ENCODE measurements at regions not wholly inside any gene's neighbourhood (a gene's known extent, or its start where the extent isn't known, plus 50 kb on each side); places are given as distances from the start of the nearest gene placed in this dataset.

DNA sequence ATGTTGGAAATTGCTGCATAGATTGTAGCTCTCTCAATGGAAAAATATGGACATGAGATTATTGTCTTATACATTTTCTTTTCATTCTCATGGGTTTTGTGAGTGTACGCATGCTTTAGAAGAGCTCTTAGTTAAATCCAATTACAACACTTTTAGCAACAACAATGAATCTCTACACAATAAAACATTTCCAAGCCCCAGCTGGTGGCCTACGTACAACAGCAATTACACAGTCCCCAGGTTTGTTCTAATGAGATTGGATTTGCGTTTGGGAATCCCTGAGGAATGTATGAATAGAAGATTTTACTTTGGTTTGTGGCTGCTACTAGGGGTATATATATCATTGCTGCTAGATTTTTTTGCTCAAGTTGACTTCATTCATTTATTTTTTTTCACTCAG is 98.6 kb downstream of the FHDC1 start:
- peaks cover 0 to 4% (median 2%) of the 10 kb centered on the region in 5 donors for H3K27me3 Mint-ChIP-seq
- peaks cover 0 to 16% (median 9%) of the 10 kb centered on the region in 3 donors for H3K36me3 Mint-ChIP-seq
- H3K4me1 Mint-ChIP-seq: no peaks in the 10 kb centered on the region
- DNase-seq (no peak), ATAC-seq (no peak)
- no peak overlapping the region for H3K4me3 Mint-ChIP-seq
- peaks cover 2 to 16% (median 11%) of the 10 kb centered on the region in 9 donors for H3K9me3 Mint-ChIP-seq
- H3K27ac Mint-ChIP-seq: no peak overlapping the region
- POLR2A ChIA-PET: no interaction called here

- DNase-seq (no peak), ATAC-seq (no peak)
- Mint-ChIP-seq H3K4me1 (no peaks in the 10 kb centered on the region), H3K4me3 (no peak overlapping the region), H3K36me3 (peaks cover 0 to 12% (median 2%) of the 10 kb centered on the region in 3 donors), H3K9me3 (peaks cover 0 to 20% (median 0%) of the 10 kb centered on the region in 9 donors), H3K27me3 (peaks cover 0 to 6% (median 0%) of the 10 kb centered on the region in 5 donors), H3K27ac (no peak overlapping the region)
- POLR2A ChIA-PET: no interaction called here
Observed at GRCh38 chr4:153036931-153037482, 100.9 kb downstream of the FHDC1 start.

DNA sequence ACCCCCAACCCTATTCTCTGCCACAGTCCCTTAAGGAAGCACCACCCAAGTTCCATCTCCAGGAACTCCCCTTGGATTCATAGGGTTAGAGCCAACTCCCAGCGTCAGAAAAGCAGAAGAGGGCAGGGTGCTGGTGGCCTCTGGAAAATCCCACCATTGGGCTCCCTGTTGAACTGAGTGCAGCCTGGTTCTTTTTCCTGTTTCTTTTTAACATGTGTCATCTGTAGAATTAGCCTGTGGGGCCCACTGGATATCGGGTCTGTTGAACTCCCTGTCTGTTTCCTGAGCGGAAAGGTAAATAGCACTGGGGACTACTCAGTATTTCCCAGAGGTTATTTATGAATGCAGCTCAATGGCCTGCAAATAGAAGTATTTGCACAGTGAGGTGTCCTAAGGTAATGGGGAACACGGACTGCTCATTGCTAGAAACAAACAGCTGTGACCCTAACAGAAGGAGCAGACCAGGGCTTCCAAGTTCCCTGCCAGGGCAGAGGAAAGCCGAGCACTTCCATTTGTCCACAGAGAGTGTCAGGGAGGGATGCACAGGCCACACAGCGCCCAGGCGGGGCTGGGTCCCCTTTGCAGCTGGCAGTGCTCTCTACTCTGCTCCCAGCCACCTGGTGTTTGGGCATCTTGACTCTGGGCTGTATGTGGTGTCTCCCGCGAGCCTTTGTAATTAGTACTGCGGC is 102.6 kb downstream of the FHDC1 start:
- H3K27me3 Mint-ChIP-seq: peaks cover 0 to 6% (median 2%) of the 10 kb centered on the region in 5 donors
- H3K27ac Mint-ChIP-seq: no peak overlapping the region
- peaks cover 0 to 20% (median 0%) of the 10 kb centered on the region in 9 donors for H3K9me3 Mint-ChIP-seq
- DNase-seq: no peak
- H3K4me3 Mint-ChIP-seq: no peak overlapping the region
- ATAC-seq: no peak
- peaks cover 0 to 12% (median 2%) of the 10 kb centered on the region in 3 donors for H3K36me3 Mint-ChIP-seq
- POLR2A ChIA-PET: no interaction called here
- no peaks in the 10 kb centered on the region for H3K4me1 Mint-ChIP-seq

GRCh38 chr4:153039542-153040185 is 103.5 kb downstream of the FHDC1 start:
- ATAC-seq (no peak), DNase-seq (no peak)
- Mint-ChIP-seq H3K9me3 (peaks cover 0 to 20% (median 0%) of the 10 kb centered on the region in 9 donors), H3K36me3 (peaks cover 0 to 12% (median 2%) of the 10 kb centered on the region in 3 donors), H3K4me1 (peaks cover 0 to 4% (median under 1%) of the 10 kb centered on the region in 4 donors), H3K27me3 (peaks cover 0 to 6% (median 3%) of the 10 kb centered on the region in 5 donors), H3K4me3 (no peak overlapping the region), H3K27ac (no peak overlapping the region)
- POLR2A ChIA-PET: no interaction called here

GRCh38 chr4:153040677-153041076 is 104.6 kb downstream of the FHDC1 start:
- peaks cover 0 to 6% (median 3%) of the 10 kb centered on the region in 5 donors for H3K27me3 Mint-ChIP-seq
- peaks cover 0 to 20% (median 0%) of the 10 kb centered on the region in 9 donors for H3K9me3 Mint-ChIP-seq
- no peak overlapping the region for H3K4me3 Mint-ChIP-seq
- H3K4me1 Mint-ChIP-seq: peaks cover 1 to 12% (median 9%) of the 10 kb centered on the region in 4 donors
- ATAC-seq (no peak), DNase-seq (no peak)
- no peak overlapping the region for H3K27ac Mint-ChIP-seq
- peaks cover 0 to 12% (median 2%) of the 10 kb centered on the region in 3 donors for H3K36me3 Mint-ChIP-seq
- POLR2A ChIA-PET: no interaction called here

- POLR2A ChIA-PET: no interaction called here
- ATAC-seq (no peak), DNase-seq (no peak)
- peaks cover 2 to 19% (median 10%) of the 10 kb centered on the region in 4 donors for H3K4me1 Mint-ChIP-seq
- no peak overlapping the region for H3K27ac Mint-ChIP-seq
- peaks cover 0 to 12% (median 2%) of the 10 kb centered on the region in 3 donors for H3K36me3 Mint-ChIP-seq
- H3K27me3 Mint-ChIP-seq: peaks cover 0 to 6% (median 2%) of the 10 kb centered on the region in 5 donors
- H3K9me3 Mint-ChIP-seq: peaks cover 0 to 20% (median 0%) of the 10 kb centered on the region in 9 donors
- H3K4me3 Mint-ChIP-seq: no peak overlapping the region
Observed at GRCh38 chr4:153044036-153044435, 107.9 kb downstream of the FHDC1 start.

- DNase-seq: no peak
- H3K4me1 Mint-ChIP-seq: peaks cover 2 to 19% (median 10%) of the 10 kb centered on the region in 4 donors
- H3K4me3 Mint-ChIP-seq: no peak overlapping the region
- peaks cover 0 to 11% (median 0%) of the 10 kb centered on the region in 9 donors for H3K9me3 Mint-ChIP-seq
- peaks cover 0 to 3% (median 0%) of the 10 kb centered on the region in 5 donors for H3K27me3 Mint-ChIP-seq
- POLR2A ChIA-PET: interaction anchor here (0.7 kb wide), 1 partner anchor 281 kb away, joined by 3 read pairs; no protein-coding TSS in a partner anchor
- ATAC-seq: no peak
- peaks cover 0 to 5% (median 2%) of the 10 kb centered on the region in 3 donors for H3K36me3 Mint-ChIP-seq
- peak overlapping the region in 2 of 10 donors; percentile 28 to 34 for H3K27ac Mint-ChIP-seq
Observed at GRCh38 chr4:153045111-153045982, 109.2 kb downstream of the FHDC1 start.

- Mint-ChIP-seq H3K36me3 (no peaks in the 10 kb centered on the region), H3K27me3 (peaks cover 16 to 43% (median 24%) of the 10 kb centered on the region in 5 donors), H3K27ac (no peak overlapping the region), H3K4me3 (no peak overlapping the region), H3K9me3 (no peaks in the 10 kb centered on the region), H3K4me1 (peaks cover 0 to 2% (median 0%) of the 10 kb centered on the region in 4 donors)
- ATAC-seq (no peak), DNase-seq (no peak)
- POLR2A ChIA-PET: no interaction called here
Observed at GRCh38 chr4:153058671-153059060, 122.5 kb downstream of the FHDC1 start.

- POLR2A ChIA-PET: no interaction called here
- Mint-ChIP-seq H3K4me3 (no peak overlapping the region), H3K4me1 (peaks cover 0 to 2% (median 0%) of the 10 kb centered on the region in 4 donors), H3K27me3 (peaks cover 12 to 34% (median 20%) of the 10 kb centered on the region in 5 donors), H3K27ac (no peak overlapping the region), H3K9me3 (no peaks in the 10 kb centered on the region), H3K36me3 (no peaks in the 10 kb centered on the region)
- DNase-seq: no peak
- no peak for ATAC-seq
Observed at GRCh38 chr4:153060196-153060595, 124.1 kb downstream of the FHDC1 start.

- H3K27ac Mint-ChIP-seq: no peak overlapping the region
- POLR2A ChIA-PET: no interaction called here
- peaks cover 4 to 17% (median 10%) of the 10 kb centered on the region in 5 donors for H3K27me3 Mint-ChIP-seq
- no peak for DNase-seq
- no peaks in the 10 kb centered on the region for H3K9me3 Mint-ChIP-seq
- H3K4me3 Mint-ChIP-seq: no peak overlapping the region
- H3K36me3 Mint-ChIP-seq: no peaks in the 10 kb centered on the region
- H3K4me1 Mint-ChIP-seq: no peaks in the 10 kb centered on the region
- ATAC-seq: no peak
Observed at GRCh38 chr4:153061971-153062370, 125.8 kb downstream of the FHDC1 start.

DNA sequence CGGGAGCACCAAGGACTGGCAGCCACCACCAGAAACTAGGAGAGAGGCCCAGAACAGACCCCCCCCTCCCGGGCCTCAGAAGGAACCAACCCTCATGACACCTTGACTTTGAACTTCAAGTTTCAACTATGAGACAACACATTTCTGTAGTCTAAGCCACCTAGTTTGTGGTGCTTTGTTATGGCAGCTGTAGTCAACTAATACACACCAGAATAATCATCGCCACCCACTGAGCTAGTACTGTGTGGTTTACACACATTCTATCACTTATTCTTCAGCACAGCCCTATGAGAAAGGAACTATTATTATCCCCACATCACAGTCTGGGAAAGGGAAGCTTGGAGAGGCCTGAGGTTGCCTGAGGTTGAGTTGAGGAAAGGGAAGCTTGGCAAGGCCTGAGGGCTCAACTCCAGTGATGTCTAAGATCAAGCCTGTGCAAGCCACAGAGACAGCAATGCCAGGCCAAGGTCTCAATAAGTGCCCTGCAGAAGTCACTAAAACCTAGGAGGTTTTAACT is 126.6 kb downstream of the FHDC1 start:
- no peak overlapping the region for H3K4me3 Mint-ChIP-seq

DNA sequence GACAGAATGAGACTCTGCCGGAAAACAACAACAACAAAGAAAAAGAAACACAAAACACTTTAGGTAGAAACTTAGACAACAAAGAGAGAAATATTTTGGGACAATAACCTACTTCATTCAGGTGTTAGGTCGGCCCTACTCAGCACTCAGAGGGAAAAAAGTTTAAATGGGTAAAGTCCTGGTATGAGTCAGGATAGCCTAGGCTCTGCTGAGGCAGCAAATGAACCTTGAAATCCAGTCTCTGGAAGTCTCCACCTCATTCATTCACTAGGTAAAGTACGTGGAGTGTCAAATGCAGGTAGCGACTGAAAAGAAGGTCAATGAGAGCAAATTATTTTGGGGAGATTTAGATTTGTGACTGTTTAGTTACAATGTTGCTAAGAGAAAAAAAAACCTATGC is 127.4 kb downstream of the FHDC1 start:
- Mint-ChIP-seq H3K36me3 (no peaks in the 10 kb centered on the region), H3K4me3 (no peak overlapping the region), H3K4me1 (no peaks in the 10 kb centered on the region), H3K27ac (no peak overlapping the region), H3K27me3 (peaks cover 0 to 1% (median 0%) of the 10 kb centered on the region in 5 donors), H3K9me3 (no peaks in the 10 kb centered on the region)
- POLR2A ChIA-PET: no interaction called here
- DNase-seq (no peak), ATAC-seq (no peak)

More for the DNA sequence above, 126.6 kb downstream of the FHDC1 start:
- no peak for DNase-seq
- ATAC-seq: no peak
- H3K36me3 Mint-ChIP-seq: no peaks in the 10 kb centered on the region
- H3K9me3 Mint-ChIP-seq: no peaks in the 10 kb centered on the region
- H3K27me3 Mint-ChIP-seq: peaks cover 0 to 9% (median 5%) of the 10 kb centered on the region in 5 donors
- POLR2A ChIA-PET: no interaction called here
- H3K4me1 Mint-ChIP-seq: no peaks in the 10 kb centered on the region
- no peak overlapping the region for H3K27ac Mint-ChIP-seq
